ENCODE measurements at regions not wholly inside any gene's neighbourhood (a gene's known extent, or its start where the extent isn't known, plus 50 kb on each side); places are given as distances from the start of the nearest gene placed in this dataset.

DNA sequence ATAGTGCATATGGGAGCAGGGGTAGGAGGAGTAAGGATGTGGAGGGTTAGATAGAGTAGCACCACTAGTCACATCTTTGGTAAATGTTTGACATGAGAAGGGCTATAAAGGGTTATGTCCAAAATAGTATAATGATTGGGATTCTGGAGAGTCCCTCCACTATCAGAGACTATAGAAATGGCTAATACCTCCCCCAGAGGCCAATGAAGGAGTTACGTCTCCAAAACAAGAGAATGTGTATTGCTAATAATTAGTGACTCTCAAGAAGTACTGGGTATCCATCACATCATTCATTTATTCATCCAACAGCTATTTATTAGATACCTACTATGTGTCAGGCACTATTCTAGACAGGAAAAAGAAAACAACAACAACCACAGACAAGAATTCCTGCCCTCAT is 203.7 kb upstream of the UMPS start:
- TF ChIP-seq CTCF (conservative IDR thresholded peaks at IDR 0.05; ENCODE audit: low read length) (peak; percentile 52), EZH2phosphoT487 (IDR thresholded peaks at IDR 0.05; ENCODE audit: borderline replicate concordance) (no peak)

Measured in Loucy (cell line).